ENCODE measurements at regions not wholly inside any gene's neighbourhood (a gene's known extent, or its start where the extent isn't known, plus 50 kb on each side); places are given as distances from the start of the nearest gene placed in this dataset.

DNA sequence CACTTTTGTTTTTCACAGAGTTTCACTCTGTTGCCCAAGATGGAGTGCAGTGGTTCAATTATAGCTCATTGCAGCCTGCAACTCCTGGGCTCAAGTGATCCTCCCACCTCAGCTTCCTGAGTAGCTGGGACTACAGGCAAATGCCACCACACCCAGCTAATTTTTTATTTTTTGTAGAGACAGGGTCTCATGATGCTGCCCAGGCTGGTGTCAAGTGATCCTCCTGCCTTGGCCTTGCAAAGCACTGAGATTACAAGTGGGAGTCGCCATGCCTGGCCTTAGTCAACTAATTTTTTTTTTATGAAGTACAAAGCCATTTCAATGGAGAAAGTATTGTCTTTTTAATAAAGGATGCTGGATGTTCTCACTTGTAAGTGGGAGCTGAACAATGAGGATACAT is 51.3 kb upstream of the UXT start:
- H3K27me3 ChIP-seq (ENCODE audit: insufficient read depth, low read length, poor library complexity), result no peaks in the 10 kb centered on the region
- no peaks in the 10 kb centered on the region for H4K20me1 ChIP-seq (ENCODE audit: insufficient read depth, low read length)
- ATAC-seq (ENCODE audit: insufficient read depth, low read depth), result no peak
- no peak overlapping the region for H3K4me2 ChIP-seq (ENCODE audit: insufficient read depth, low read length)
- TF ChIP-seq, protein P1, sequence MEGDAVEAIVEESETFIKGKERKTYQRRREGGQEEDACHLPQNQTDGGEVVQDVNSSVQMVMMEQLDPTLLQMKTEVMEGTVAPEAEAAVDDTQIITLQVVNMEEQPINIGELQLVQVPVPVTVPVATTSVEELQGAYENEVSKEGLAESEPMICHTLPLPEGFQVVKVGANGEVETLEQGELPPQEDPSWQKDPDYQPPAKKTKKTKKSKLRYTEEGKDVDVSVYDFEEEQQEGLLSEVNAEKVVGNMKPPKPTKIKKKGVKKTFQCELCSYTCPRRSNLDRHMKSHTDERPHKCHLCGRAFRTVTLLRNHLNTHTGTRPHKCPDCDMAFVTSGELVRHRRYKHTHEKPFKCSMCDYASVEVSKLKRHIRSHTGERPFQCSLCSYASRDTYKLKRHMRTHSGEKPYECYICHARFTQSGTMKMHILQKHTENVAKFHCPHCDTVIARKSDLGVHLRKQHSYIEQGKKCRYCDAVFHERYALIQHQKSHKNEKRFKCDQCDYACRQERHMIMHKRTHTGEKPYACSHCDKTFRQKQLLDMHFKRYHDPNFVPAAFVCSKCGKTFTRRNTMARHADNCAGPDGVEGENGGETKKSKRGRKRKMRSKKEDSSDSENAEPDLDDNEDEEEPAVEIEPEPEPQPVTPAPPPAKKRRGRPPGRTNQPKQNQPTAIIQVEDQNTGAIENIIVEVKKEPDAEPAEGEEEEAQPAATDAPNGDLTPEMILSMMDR (IDR thresholded peaks at IDR 0.05; ENCODE audit: borderline replicate concordance, extremely low read depth, low read length, poor library complexity, severe bottlenecking), result no peak
- no peak for TF ChIP-seq EZH2 (IDR thresholded peaks at IDR 0.05; ENCODE audit: borderline replicate concordance, low read depth, low read length, severe bottlenecking)
- no peak for DNase-seq
- no peak overlapping the region for H2AFZ ChIP-seq (ENCODE audit: low read depth, low read length)
- no peak overlapping the region for H3K27ac ChIP-seq (ENCODE audit: low read length)
- H3K36me3 ChIP-seq (ENCODE audit: insufficient read depth, low read length), result no peaks in the 10 kb centered on the region
- H3K4me3 ChIP-seq (ENCODE audit: low read depth in 1 of 2, low read length in 2 of 2), result no peak overlapping the region
- H3K9me3 ChIP-seq (ENCODE audit: insufficient read depth, low read length, severe bottlenecking), result no peaks in the 10 kb centered on the region
- no peak overlapping the region for H3K9ac ChIP-seq (ENCODE audit: low read depth, low read length)
- no peaks in the 10 kb centered on the region for H3K79me2 ChIP-seq (ENCODE audit: insufficient read depth, low read length)
- no peaks in the 10 kb centered on the region for H3K4me1 ChIP-seq (ENCODE audit: insufficient read depth, low read length)

All from DND-41 (cell line).